A673 (cell line): ENCODE measurements at regions not wholly inside any gene's neighbourhood (a gene's known extent, or its start where the extent isn't known, plus 50 kb on each side); places are given as distances from the start of the nearest gene placed in this dataset.

ENCODE experiments used
- CTCF ChIP-seq: fragments of 300-800, 200-600 bp; sonication (generic); conservative IDR thresholded peaks from 2 replicates; pipeline ENCODE4 v1.5.1; 2017; ENCODE audit warnings: low read depth, mild to moderate bottlenecking, antibody characterized with exemption, low read length, moderate library complexity, mixed read lengths
- EZH2 ChIP-seq: fragments of 200-600 bp; sonication (generic); IDR thresholded peaks from 2 replicates; pipeline ENCODE4 v1.6.1; 2017; ENCODE audit warnings: borderline replicate concordance, low read depth, mild to moderate bottlenecking, mixed read lengths, antibody characterized with exemption, low read length; ENCODE audit not compliant: poor library complexity, severe bottlenecking

- TF ChIP-seq EZH2 (no peak), CTCF (no peak)
These were observed 220.2 kb upstream of the PIEZO2 start for GRCh38 chr18:11369556-11369955.
